Trophoblast cell (in vitro differentiated cells and primary cell): ENCODE measurements at regions not wholly inside any gene's neighbourhood (a gene's known extent, or its start where the extent isn't known, plus 50 kb on each side); places are given as distances from the start of the nearest gene placed in this dataset.

Source experiments
- DNase-seq, 2 donors: peaks; one replicate each; pipeline ENCODE4 v3.0.0-alpha.2; 2016
- H2AFZ ChIP-seq: 2 replicates; pipeline ENCODE4 v1.6.1; 2013; ENCODE audit warnings: low read length, moderate library complexity, mild to moderate bottlenecking; ENCODE audit not compliant: insufficient read depth, poor library complexity
- H2AK5ac ChIP-seq: 2 replicates; pipeline ENCODE4 v1.6.1; 2013; ENCODE audit warnings: mild to moderate bottlenecking, low read length
- H2BK120ac ChIP-seq: 2 replicates; pipeline ENCODE4 v1.6.1; 2013; ENCODE audit warnings: low read length, mild to moderate bottlenecking, moderate library complexity; ENCODE audit not compliant: insufficient read depth, poor library complexity
- H2BK12ac ChIP-seq: 2 replicates; pipeline ENCODE4 v1.6.1; 2013; ENCODE audit warnings: mild to moderate bottlenecking, low read length, moderate library complexity
- H2BK5ac ChIP-seq: 2 replicates; pipeline ENCODE4 v1.6.1; 2013; ENCODE audit warnings: low read length, low read depth, moderate library complexity, mild to moderate bottlenecking; ENCODE audit not compliant: poor library complexity
- H3K14ac ChIP-seq: 2 replicates; pipeline ENCODE4 v1.6.1; 2013; ENCODE audit warnings: mild to moderate bottlenecking, low read length
- H3K18ac ChIP-seq: 2 replicates; pipeline ENCODE4 v1.6.1; 2013; ENCODE audit warnings: mild to moderate bottlenecking, low read length
- H3K23ac ChIP-seq: 2 replicates; pipeline ENCODE4 v1.6.1; 2013; ENCODE audit warnings: low read length
- H3K27ac ChIP-seq: 2 replicates; pipeline ENCODE4 v1.5.1; 2013; ENCODE audit warnings: low read depth, mild to moderate bottlenecking, inconsistent platforms, low read length, moderate library complexity
- H3K27me3 ChIP-seq: 2 replicates; pipeline ENCODE4 v1.6.1; 2013; ENCODE audit warnings: inconsistent platforms, mild to moderate bottlenecking, low read length, moderate library complexity; ENCODE audit not compliant: insufficient read depth
- H3K36me3 ChIP-seq, 2 experiments: 1 replicate in 1 of 2; 2 replicates in 1 of 2; pipeline ENCODE4 v1.6.1; 2013; ENCODE audit warnings: low read length in 2 of 2, mild to moderate bottlenecking in 2 of 2, moderate library complexity in 1 of 2; ENCODE audit not compliant: insufficient read depth in 2 of 2, control insufficient read depth in 1 of 2
- H3K4ac ChIP-seq: 2 replicates; pipeline ENCODE4 v1.6.1; 2013; ENCODE audit warnings: low read depth, mild to moderate bottlenecking, low read length, moderate library complexity
- H3K4me1 ChIP-seq, 2 experiments: 1 replicate in 1 of 2; 2 replicates in 1 of 2; pipeline ENCODE4 v1.6.1; 2013; ENCODE audit warnings: low read length in 2 of 2, mild to moderate bottlenecking in 2 of 2, moderate library complexity in 1 of 2; ENCODE audit not compliant: insufficient read depth in 2 of 2, control insufficient read depth in 1 of 2
- H3K4me2 ChIP-seq: 2 replicates; pipeline ENCODE4 v1.6.1; 2013; ENCODE audit warnings: inconsistent platforms, mild to moderate bottlenecking, low read length, moderate library complexity
- H3K4me3 ChIP-seq: 2 replicates; pipeline ENCODE4 v1.5.1; 2013; ENCODE audit warnings: mild to moderate bottlenecking, low read depth, low read length, inconsistent platforms
- H3K79me1 ChIP-seq: one replicate; pipeline ENCODE4 v1.6.1; 2013; ENCODE audit warnings: low read length
- H3K79me2 ChIP-seq: 2 replicates; pipeline ENCODE4 v1.6.1; 2013; ENCODE audit warnings: low read length, mild to moderate bottlenecking; ENCODE audit not compliant: control insufficient read depth, insufficient read depth, poor library complexity
- H3K9ac ChIP-seq: 2 replicates; pipeline ENCODE4 v1.6.1; 2013; ENCODE audit warnings: mild to moderate bottlenecking, low read length
- H3K9me3 ChIP-seq: 2 replicates; pipeline ENCODE4 v1.6.1; 2013; ENCODE audit warnings: low read depth, mild to moderate bottlenecking, control low read depth, inconsistent platforms, low read length; ENCODE audit not compliant: insufficient read depth
- H4K12ac ChIP-seq: 2 replicates; pipeline ENCODE4 v1.6.1; 2013; ENCODE audit warnings: low read depth, mild to moderate bottlenecking, low read length, moderate library complexity
- H4K8ac ChIP-seq: 2 replicates; pipeline ENCODE4 v1.6.1; 2013; ENCODE audit warnings: low read depth, mild to moderate bottlenecking, low read length, moderate library complexity
- H4K91ac ChIP-seq: one replicate; pipeline ENCODE4 v1.6.1; 2013; ENCODE audit warnings: low read depth, mild to moderate bottlenecking, low read length, moderate library complexity
- WGBS: extraction: QIAGEN DNeasy Blood & Tissue Kit; methylation state at CpG from one replicate; pipeline ENCODE4 v1.1.7; 2013; ENCODE audit warnings: missing lambda C conversion rate; ENCODE audit not compliant: insufficient read length, insufficient coverage; ENCODE audit errors: extremely low coverage; 5-methylcytosine and 5-hydroxymethylcytosine counted together

DNA sequence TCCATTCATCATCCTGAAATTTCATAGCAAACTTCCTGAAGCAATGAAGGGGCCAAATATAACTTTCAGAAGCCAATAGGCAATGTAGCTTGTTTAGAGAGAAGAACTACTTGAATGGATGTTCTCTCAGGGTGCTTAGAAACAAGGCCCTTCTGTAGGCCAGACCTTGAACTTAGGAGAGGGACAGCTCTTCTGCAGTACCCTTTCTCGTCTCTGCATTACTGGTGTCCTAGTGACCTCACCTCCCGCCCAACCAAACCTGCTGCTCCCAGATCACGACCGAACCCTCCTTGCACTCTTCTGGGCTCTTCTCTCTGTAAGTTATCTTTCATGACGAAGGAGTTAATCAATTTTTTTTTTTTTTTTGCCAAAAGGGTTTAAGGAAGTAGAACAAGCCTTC is 543.9 kb downstream of the TDRD15 start:
- no peak overlapping the region for H2AFZ ChIP-seq
- no peak overlapping the region for H4K91ac ChIP-seq
- WGBS, result no CpG with 5 or more reads among the region's 5 CpGs

DNA sequence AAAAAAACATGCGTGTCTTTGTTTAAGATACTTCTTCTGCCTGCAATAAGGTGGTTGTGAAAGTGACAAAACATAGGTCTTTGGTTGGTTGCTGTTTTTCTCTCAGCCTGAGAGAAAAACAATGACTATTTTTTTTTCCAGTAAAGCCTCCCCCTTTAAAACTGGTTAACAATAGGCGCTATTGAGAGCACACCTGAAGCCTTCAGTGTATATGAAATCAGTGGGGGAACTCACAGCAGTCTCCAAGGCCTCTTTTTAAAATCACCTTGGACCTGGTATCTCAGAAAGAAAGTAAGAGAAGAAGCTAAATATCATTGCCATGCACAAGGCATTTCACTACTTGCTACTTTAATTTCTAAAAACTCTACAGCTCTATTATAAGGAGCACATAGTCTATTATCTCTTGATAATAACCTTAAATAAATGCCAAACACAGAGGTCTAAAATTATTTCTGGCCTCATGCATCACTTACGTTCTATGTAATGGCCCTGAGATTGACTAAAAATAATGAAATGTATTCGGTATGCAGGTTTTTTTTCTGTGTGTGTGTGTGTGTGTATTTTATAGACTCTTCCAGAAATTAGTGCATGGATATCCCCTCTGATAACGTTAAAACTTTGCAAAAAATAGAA is 544.4 kb downstream of the TDRD15 start:
- Histone ChIP-seq H3K4me3 (no peak overlapping the region), H3K23ac (no peak overlapping the region), H4K8ac (no peak overlapping the region), H2BK12ac (no peak overlapping the region), H3K36me3 (no peaks in the 10 kb centered on the region), H3K4me1 (no peaks in the 10 kb centered on the region), H2AFZ (no peak overlapping the region), H3K27me3 (no peaks in the 10 kb centered on the region), H3K79me2 (no peaks in the 10 kb centered on the region), H3K14ac (no peak overlapping the region), H3K4me2 (no peak overlapping the region), H3K4ac (no peak overlapping the region), H3K79me1 (no peaks in the 10 kb centered on the region), H3K9me3 (no peaks in the 10 kb centered on the region), H2AK5ac (no peak overlapping the region), H4K12ac (no peak overlapping the region), H3K9ac (no peak overlapping the region), H2BK5ac (no peak overlapping the region), H3K27ac (no peak overlapping the region), H4K91ac (no peak overlapping the region), H2BK120ac (no peak overlapping the region), H3K18ac (no peak overlapping the region)
- no CpG with 5 or more reads among the region's 5 CpGs for WGBS
- DNase-seq, result no peak

More for the DNA sequence above, 543.9 kb downstream of the TDRD15 start:
- no peak overlapping the region for H4K12ac ChIP-seq
- H3K36me3 ChIP-seq, result no peaks in the 10 kb centered on the region
- H3K79me1 ChIP-seq, result no peaks in the 10 kb centered on the region
- H3K4ac ChIP-seq, result no peak overlapping the region
- H4K8ac ChIP-seq, result no peak overlapping the region
- H3K27me3 ChIP-seq, result no peaks in the 10 kb centered on the region
- no peak overlapping the region for H2BK12ac ChIP-seq
- H3K4me3 ChIP-seq, result no peak overlapping the region
- no peak overlapping the region for H3K23ac ChIP-seq
- no peak overlapping the region for H3K18ac ChIP-seq
- no peak overlapping the region for H3K9ac ChIP-seq
- no peak overlapping the region for H2AK5ac ChIP-seq
- H3K79me2 ChIP-seq, result no peaks in the 10 kb centered on the region
- H3K14ac ChIP-seq, result no peak overlapping the region
- no peaks in the 10 kb centered on the region for H3K4me1 ChIP-seq
- no peak overlapping the region for H2BK5ac ChIP-seq
- H2BK120ac ChIP-seq, result no peak overlapping the region
- H3K4me2 ChIP-seq, result no peak overlapping the region
- no peaks in the 10 kb centered on the region for H3K9me3 ChIP-seq
- no peak for DNase-seq
- H3K27ac ChIP-seq, result no peak overlapping the region

DNA sequence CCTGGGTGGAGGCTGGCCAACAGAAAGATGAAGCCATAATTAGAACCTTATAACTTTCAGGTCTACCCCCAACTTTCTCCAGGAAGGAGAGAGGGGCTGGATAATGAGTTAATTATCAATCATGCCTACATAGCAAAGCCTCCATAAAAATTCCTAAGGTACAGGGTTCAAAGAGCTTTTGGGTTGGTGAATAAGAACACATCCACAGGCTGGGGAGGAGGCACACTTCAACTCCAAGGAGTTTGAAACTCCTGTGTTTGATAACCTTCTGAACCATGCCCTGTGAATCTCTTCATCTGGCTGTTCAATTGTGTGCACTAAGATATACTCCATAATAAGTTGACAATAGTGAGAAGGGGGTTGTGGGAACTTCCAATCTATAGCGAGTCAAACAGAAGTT is 552.3 kb downstream of the TDRD15 start:
- H3K18ac ChIP-seq, result no peak overlapping the region
- no peak for DNase-seq
- H2BK5ac ChIP-seq, result no peak overlapping the region
- no peak overlapping the region for H3K9ac ChIP-seq
- no peak overlapping the region for H3K23ac ChIP-seq
- no peak overlapping the region for H3K4ac ChIP-seq
- H3K27ac ChIP-seq, result no peak overlapping the region
- H3K4me2 ChIP-seq, result no peak overlapping the region
- no peaks in the 10 kb centered on the region for H3K79me1 ChIP-seq
- H3K4me3 ChIP-seq, result no peak overlapping the region
- no CpG with 5 or more reads among the region's 1 CpG for WGBS
- no peak overlapping the region for H3K14ac ChIP-seq
- H3K36me3 ChIP-seq, result no peaks in the 10 kb centered on the region
- H4K91ac ChIP-seq, result no peak overlapping the region
- H3K79me2 ChIP-seq, result no peaks in the 10 kb centered on the region
- H2BK120ac ChIP-seq, result no peak overlapping the region
- H3K9me3 ChIP-seq, result no peaks in the 10 kb centered on the region
- H2BK12ac ChIP-seq, result no peak overlapping the region
- no peak overlapping the region for H2AK5ac ChIP-seq
- no peak overlapping the region for H2AFZ ChIP-seq
- H4K8ac ChIP-seq, result no peak overlapping the region
- H3K4me1 ChIP-seq, result peaks cover 0 to 7% of the 10 kb centered on the region in 2 experiments
- no peaks in the 10 kb centered on the region for H3K27me3 ChIP-seq
- H4K12ac ChIP-seq, result no peak overlapping the region

DNA sequence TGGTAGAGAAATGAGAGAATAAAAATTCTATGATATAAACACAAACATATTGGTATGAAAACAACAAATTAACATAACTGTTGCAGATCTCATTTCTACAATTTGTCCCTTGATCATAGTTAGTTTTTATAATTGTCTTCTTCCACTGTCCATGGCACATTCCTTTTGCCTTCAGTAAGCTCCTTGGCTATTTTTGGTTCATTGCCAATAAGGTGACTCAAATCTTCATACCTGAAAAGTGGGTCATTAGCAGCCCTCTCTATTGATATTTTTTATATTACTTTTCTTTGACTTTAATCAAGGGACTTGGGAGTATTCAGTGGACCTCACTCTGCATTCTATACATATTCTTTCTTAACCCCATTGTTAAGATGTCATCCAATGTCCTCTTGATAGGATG is 552.9 kb downstream of the TDRD15 start:
- Histone ChIP-seq H3K9ac (no peak overlapping the region), H4K91ac (no peak overlapping the region), H3K4me1 (peaks cover 0 to 7% of the 10 kb centered on the region in 2 experiments), H3K9me3 (no peaks in the 10 kb centered on the region), H3K79me1 (no peaks in the 10 kb centered on the region), H2AK5ac (no peak overlapping the region), H3K27me3 (no peaks in the 10 kb centered on the region), H3K79me2 (no peaks in the 10 kb centered on the region), H2AFZ (no peak overlapping the region), H3K36me3 (no peaks in the 10 kb centered on the region), H3K27ac (no peak overlapping the region), H2BK120ac (no peak overlapping the region), H3K23ac (no peak overlapping the region), H4K8ac (no peak overlapping the region), H2BK12ac (no peak overlapping the region), H3K18ac (no peak overlapping the region), H3K4ac (no peak overlapping the region), H3K4me3 (no peak overlapping the region), H3K4me2 (no peak overlapping the region), H3K14ac (no peak overlapping the region), H4K12ac (no peak overlapping the region), H2BK5ac (no peak overlapping the region)
- DNase-seq, result peak in 1 of 2 donors; percentile 13
